ENCODE measurements at regions not wholly inside any gene's neighbourhood (a gene's known extent, or its start where the extent isn't known, plus 50 kb on each side); places are given as distances from the start of the nearest gene placed in this dataset.

GRCh38 chr14:56461276-56462275 is 118.0 kb upstream of the TMEM260 start:
- Histone ChIP-seq H3K4me3 (ENCODE audit: low read length) (no peak overlapping the region), H3K9ac (ENCODE audit: extremely low read depth, low read length, poor library complexity, severe bottlenecking) (no peak overlapping the region), H3K9me3 (ENCODE audit: control insufficient read depth, low read length) (no peaks in the 10 kb centered on the region), H3K4me1 (ENCODE audit: control insufficient read depth, insufficient read depth, low read length) (no peaks in the 10 kb centered on the region), H3K27ac (ENCODE audit: low read depth, low read length) (no peak overlapping the region), H3K36me3 (ENCODE audit: control insufficient read depth, insufficient read depth, low read length) (no peaks in the 10 kb centered on the region), H3K27me3 (ENCODE audit: control insufficient read depth, insufficient read depth, low read length, poor library complexity, severe bottlenecking) (no peaks in the 10 kb centered on the region)
- Mint-ChIP-seq H3K9me3 (peaks cover 8% of the 10 kb centered on the region), H3K27ac (no peak overlapping the region), H3K4me3 (no peak overlapping the region), H3K27me3 (ENCODE audit: insufficient read depth) (peaks cover 13% of the 10 kb centered on the region), H3K36me3 (ENCODE audit: low read depth) (no peaks in the 10 kb centered on the region), H3K4me1 (no peaks in the 10 kb centered on the region)
- no peak for TF ChIP-seq CTCF (conservative IDR thresholded peaks at IDR 0.05)
- no peak for DNase-seq
- WGBS, 2 experiments (ENCODE audit: insufficient coverage in 1 of 2, insufficient read length in 1 of 2) = 84 to 90% methylated on average over 3 to 8 of the region's 8 CpGs

GRCh38 chr14:56463271-56463890 is 116.2 kb upstream of the TMEM260 start:
- H3K4me3 ChIP-seq (ENCODE audit: low read length) = no peak overlapping the region
- Mint-ChIP-seq H3K9me3 (peaks cover 8% of the 10 kb centered on the region), H3K27ac (no peak overlapping the region), H3K27me3 (ENCODE audit: insufficient read depth) (peaks cover 3% of the 10 kb centered on the region), H3K36me3 (ENCODE audit: low read depth) (no peaks in the 10 kb centered on the region), H3K4me1 (no peaks in the 10 kb centered on the region), H3K4me3 (no peak overlapping the region)
- no peak overlapping the region for H3K27ac ChIP-seq (ENCODE audit: low read depth, low read length)
- H3K27me3 ChIP-seq (ENCODE audit: control insufficient read depth, insufficient read depth, low read length, poor library complexity, severe bottlenecking) = no peaks in the 10 kb centered on the region
- no peak overlapping the region for H3K9ac ChIP-seq (ENCODE audit: extremely low read depth, low read length, poor library complexity, severe bottlenecking)
- no peaks in the 10 kb centered on the region for H3K9me3 ChIP-seq (ENCODE audit: control insufficient read depth, low read length)
- DNase-seq = no peak
- H3K4me1 ChIP-seq (ENCODE audit: control insufficient read depth, insufficient read depth, low read length) = no peaks in the 10 kb centered on the region
- 77% methylated on average over 3 of the region's 3 CpGs; no CpG with 5 or more reads in 1 of the 2 experiments for WGBS, 2 experiments (ENCODE audit: insufficient coverage in 1 of 2, insufficient read length in 1 of 2)
- TF ChIP-seq CTCF (conservative IDR thresholded peaks at IDR 0.05) = no peak
- no peaks in the 10 kb centered on the region for H3K36me3 ChIP-seq (ENCODE audit: control insufficient read depth, insufficient read depth, low read length)

GRCh38 chr14:56471056-56471455 is 108.5 kb upstream of the TMEM260 start:
- WGBS, 2 experiments (ENCODE audit: insufficient coverage in 1 of 2, insufficient read length in 1 of 2) = 94% methylated on average over 8 of the region's 8 CpGs; no CpG with 5 or more reads in 1 of the 2 experiments
- H3K27me3 Mint-ChIP-seq (ENCODE audit: insufficient read depth) = peaks cover 4% of the 10 kb centered on the region
- Histone ChIP-seq H3K4me1 (ENCODE audit: control insufficient read depth, insufficient read depth, low read length) (no peaks in the 10 kb centered on the region), H3K27ac (ENCODE audit: low read depth, low read length) (no peak overlapping the region), H3K9ac (ENCODE audit: extremely low read depth, low read length, poor library complexity, severe bottlenecking) (no peak overlapping the region), H3K27me3 (ENCODE audit: control insufficient read depth, insufficient read depth, low read length, poor library complexity, severe bottlenecking) (no peaks in the 10 kb centered on the region), H3K9me3 (ENCODE audit: control insufficient read depth, low read length) (peaks cover 5% of the 10 kb centered on the region), H3K4me3 (ENCODE audit: low read length) (no peak overlapping the region), H3K36me3 (ENCODE audit: control insufficient read depth, insufficient read depth, low read length) (no peaks in the 10 kb centered on the region)
- H3K36me3 Mint-ChIP-seq (ENCODE audit: low read depth) = no peaks in the 10 kb centered on the region
- DNase-seq = no peak
- no peaks in the 10 kb centered on the region for H3K4me1 Mint-ChIP-seq
- no peaks in the 10 kb centered on the region for H3K9me3 Mint-ChIP-seq
- H3K27ac Mint-ChIP-seq = no peak overlapping the region
- no peak overlapping the region for H3K4me3 Mint-ChIP-seq
- no peak for TF ChIP-seq CTCF (conservative IDR thresholded peaks at IDR 0.05)

Data from endodermal cell (in vitro differentiated cells).